ENCODE measurements at regions not wholly inside any gene's neighbourhood (a gene's known extent, or its start where the extent isn't known, plus 50 kb on each side); places are given as distances from the start of the nearest gene placed in this dataset.
A peak's percentile ranks its signal among the peaks of the same experiment; 100 is the strongest.
"Not testable (repeated sequence)": the region's sequence is repeated elsewhere in the genome, so short reads cannot be mapped to it uniquely, and the experiment has no call there.

DNA sequence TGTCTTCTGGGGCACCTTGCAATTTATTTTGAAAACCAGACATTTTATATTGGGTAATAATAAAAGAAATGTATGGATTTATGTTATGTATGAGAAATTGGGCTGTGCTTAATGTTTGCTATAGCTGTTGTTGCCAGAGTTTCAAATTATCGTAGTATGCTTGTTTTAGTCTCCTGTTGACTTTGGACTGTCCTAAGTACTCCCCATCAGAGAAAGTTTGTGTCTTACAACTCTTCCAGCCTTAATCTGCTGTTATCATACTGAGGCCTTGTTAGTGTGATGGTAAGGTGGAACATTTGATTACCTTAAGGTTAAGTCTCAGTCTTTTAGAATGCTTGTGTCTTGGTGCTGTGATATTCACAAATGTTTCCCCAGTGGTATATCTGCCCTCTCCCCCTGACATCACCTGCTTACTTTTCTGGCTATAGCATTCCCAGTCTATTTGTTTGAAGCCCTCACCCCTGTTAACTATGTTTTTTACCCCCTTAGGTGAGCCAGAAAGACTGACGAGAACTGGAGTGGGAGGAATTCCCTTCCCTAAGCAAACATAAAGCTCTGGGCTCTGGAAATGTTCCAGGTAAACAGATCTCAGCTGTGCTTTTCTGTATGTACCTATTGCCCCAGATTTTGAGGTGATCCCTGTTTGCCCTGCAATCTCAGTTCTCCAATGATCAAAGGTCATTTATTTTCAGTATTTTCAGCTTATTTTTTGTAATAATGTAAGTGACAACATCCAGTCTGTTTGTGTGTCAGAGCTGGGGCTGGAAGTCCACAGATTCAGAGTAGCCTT lies 581.1 kb upstream of the CITED2 start:
- 84 to 88% methylated on average over 2 of the region's 2 CpGs for WGBS, 2 donors
- no peak overlapping the region for H3K4me3 ChIP-seq
- intact Hi-C loops (cut with DNase I; ENCODE audit: low total_unique reads) = no loop called here
- no peaks in the 10 kb centered on the region for H3K9me3 ChIP-seq
- H3K27ac ChIP-seq = no peak overlapping the region
- H3K4me1 ChIP-seq = no peaks in the 10 kb centered on the region
- TF ChIP-seq POLR2A (IDR thresholded peaks at IDR 0.05) = no peak
- TF ChIP-seq, protein P1, sequence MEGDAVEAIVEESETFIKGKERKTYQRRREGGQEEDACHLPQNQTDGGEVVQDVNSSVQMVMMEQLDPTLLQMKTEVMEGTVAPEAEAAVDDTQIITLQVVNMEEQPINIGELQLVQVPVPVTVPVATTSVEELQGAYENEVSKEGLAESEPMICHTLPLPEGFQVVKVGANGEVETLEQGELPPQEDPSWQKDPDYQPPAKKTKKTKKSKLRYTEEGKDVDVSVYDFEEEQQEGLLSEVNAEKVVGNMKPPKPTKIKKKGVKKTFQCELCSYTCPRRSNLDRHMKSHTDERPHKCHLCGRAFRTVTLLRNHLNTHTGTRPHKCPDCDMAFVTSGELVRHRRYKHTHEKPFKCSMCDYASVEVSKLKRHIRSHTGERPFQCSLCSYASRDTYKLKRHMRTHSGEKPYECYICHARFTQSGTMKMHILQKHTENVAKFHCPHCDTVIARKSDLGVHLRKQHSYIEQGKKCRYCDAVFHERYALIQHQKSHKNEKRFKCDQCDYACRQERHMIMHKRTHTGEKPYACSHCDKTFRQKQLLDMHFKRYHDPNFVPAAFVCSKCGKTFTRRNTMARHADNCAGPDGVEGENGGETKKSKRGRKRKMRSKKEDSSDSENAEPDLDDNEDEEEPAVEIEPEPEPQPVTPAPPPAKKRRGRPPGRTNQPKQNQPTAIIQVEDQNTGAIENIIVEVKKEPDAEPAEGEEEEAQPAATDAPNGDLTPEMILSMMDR (IDR thresholded peaks at IDR 0.05) = no peak
- H3K36me3 ChIP-seq (ENCODE audit: low read depth, missing control alignments) = no peaks in the 10 kb centered on the region
- H3K27me3 ChIP-seq = no peaks in the 10 kb centered on the region
- no peak for DNase-seq

GRCh38 chr6:139954463-139955071 lies 580.1 kb upstream of the CITED2 start:
- intact Hi-C loops (cut with DNase I; ENCODE audit: low total_unique reads) = no loop called here
- TF ChIP-seq POLR2A (IDR thresholded peaks at IDR 0.05) = no peak
- TF ChIP-seq, protein P1 (IDR thresholded peaks at IDR 0.05) = no peak
- H3K27ac ChIP-seq = no peak overlapping the region
- no peaks in the 10 kb centered on the region for H3K9me3 ChIP-seq
- H3K4me3 ChIP-seq = no peak overlapping the region
- H3K36me3 ChIP-seq (ENCODE audit: low read depth, missing control alignments) = no peaks in the 10 kb centered on the region
- no peak for DNase-seq
- H3K4me1 ChIP-seq = no peaks in the 10 kb centered on the region
- no peaks in the 10 kb centered on the region for H3K27me3 ChIP-seq

DNA sequence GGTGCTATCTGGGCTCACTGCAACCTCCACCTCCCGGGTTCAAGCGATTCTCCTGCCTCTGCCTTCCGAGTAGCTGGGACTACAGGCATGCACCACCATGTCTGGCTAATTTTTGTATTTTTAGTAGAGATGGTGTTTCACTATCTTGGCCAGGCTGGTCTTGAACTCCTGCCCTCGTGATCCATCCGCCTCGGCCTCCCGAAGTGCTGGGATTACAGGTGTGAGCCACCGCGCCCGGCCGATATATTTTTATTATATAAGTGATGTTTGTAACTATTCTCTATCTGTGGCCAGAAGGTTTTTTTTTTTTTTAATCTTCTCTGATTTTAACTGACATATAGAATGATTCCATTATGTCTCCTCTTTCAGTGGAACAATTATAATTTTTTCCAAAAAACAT lies 579.3 kb upstream of the CITED2 start:
- H3K27ac ChIP-seq; H3K36me3 ChIP-seq (ENCODE audit: low read depth, missing control alignments); intact Hi-C loops (cut with DNase I; ENCODE audit: low total_unique reads); H3K4me3 ChIP-seq; H3K9me3 ChIP-seq; H3K4me1 ChIP-seq; DNase-seq; H3K27me3 ChIP-seq: not testable (repeated sequence)
- WGBS, 2 donors = 92 to 95% methylated on average over 11 of the region's 11 CpGs

DNA sequence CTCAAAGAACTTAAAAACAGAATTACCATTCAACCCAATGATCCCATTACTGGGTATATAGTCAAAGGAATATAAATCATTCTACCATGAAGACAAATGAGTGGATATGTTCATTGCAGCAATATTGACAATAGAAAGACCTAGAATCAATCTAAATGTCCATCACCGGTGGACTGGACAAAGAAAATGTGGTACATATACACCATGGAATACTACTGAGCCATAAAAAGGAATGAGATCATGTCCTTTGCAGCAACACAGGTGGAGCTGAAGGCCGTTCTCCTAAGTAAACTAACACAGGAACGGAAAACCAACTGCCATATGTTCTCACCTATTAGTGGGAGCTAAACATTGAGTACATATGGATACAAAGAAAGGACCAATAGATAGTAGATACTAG lies 576.7 kb upstream of the CITED2 start:
- no peak overlapping the region for H3K27ac ChIP-seq
- 59 to 65% methylated on average over 3 of the region's 3 CpGs for WGBS, 2 donors
- H3K36me3 ChIP-seq (ENCODE audit: low read depth, missing control alignments) = no peaks in the 10 kb centered on the region
- no peak for TF ChIP-seq POLR2A (IDR thresholded peaks at IDR 0.05)
- TF ChIP-seq, protein P1 (IDR thresholded peaks at IDR 0.05) = no peak
- no peak for DNase-seq
- no peaks in the 10 kb centered on the region for H3K9me3 ChIP-seq
- no peak overlapping the region for H3K4me3 ChIP-seq
- H3K27me3 ChIP-seq = no peaks in the 10 kb centered on the region
- intact Hi-C loops (cut with DNase I; ENCODE audit: low total_unique reads) = no loop called here
- H3K4me1 ChIP-seq = no peaks in the 10 kb centered on the region

- H3K27me3 ChIP-seq = no peaks in the 10 kb centered on the region
- H3K4me1 ChIP-seq = peaks cover 25% of the 10 kb centered on the region
- H3K4me3 ChIP-seq = no peak overlapping the region
- no peaks in the 10 kb centered on the region for H3K36me3 ChIP-seq (ENCODE audit: low read depth, missing control alignments)
- no peak for TF ChIP-seq POLR2A (IDR thresholded peaks at IDR 0.05)
- TF ChIP-seq, protein P1 (IDR thresholded peaks at IDR 0.05) = no peak
- 61 to 66% methylated on average over 2 of the region's 2 CpGs for WGBS, 2 donors
- no peak for DNase-seq
- peak overlapping the region; percentile 39 to 55 for H3K27ac ChIP-seq
- no peaks in the 10 kb centered on the region for H3K9me3 ChIP-seq
- intact Hi-C loops (cut with DNase I; ENCODE audit: low total_unique reads) = loop anchor here (10.0 kb wide), 1 partner anchor 50 kb away; no protein-coding TSS in a partner anchor
Measured at GRCh38 chr6:139944976-139945375, 570.5 kb upstream of the CITED2 start.
